ENCODE measurements at regions not wholly inside any gene's neighbourhood (a gene's known extent, or its start where the extent isn't known, plus 50 kb on each side); places are given as distances from the start of the nearest gene placed in this dataset.

- TF ChIP-seq POLR2AphosphoS5 (IDR thresholded peaks at IDR 0.05) (no peak), POLR2A (IDR thresholded peaks at IDR 0.05) (no peak)
Observed at GRCh38 chr4:123315617-123316016, 81.0 kb upstream of the SPRY1 start.
